CD4-positive, alpha-beta T cell treated with Interleukin-21 for 1 hour (primary cell): ENCODE measurements at regions not wholly inside any gene's neighbourhood (a gene's known extent, or its start where the extent isn't known, plus 50 kb on each side); places are given as distances from the start of the nearest gene placed in this dataset.

ENCODE experiments used
- DNase-seq: peaks from one replicate; pipeline ENCODE4 v3.0.0-alpha.2; 2020

- no peak for DNase-seq
Observed at GRCh38 chr11:37560346-37560745, 962.3 kb upstream of the RAG2 start.

DNA sequence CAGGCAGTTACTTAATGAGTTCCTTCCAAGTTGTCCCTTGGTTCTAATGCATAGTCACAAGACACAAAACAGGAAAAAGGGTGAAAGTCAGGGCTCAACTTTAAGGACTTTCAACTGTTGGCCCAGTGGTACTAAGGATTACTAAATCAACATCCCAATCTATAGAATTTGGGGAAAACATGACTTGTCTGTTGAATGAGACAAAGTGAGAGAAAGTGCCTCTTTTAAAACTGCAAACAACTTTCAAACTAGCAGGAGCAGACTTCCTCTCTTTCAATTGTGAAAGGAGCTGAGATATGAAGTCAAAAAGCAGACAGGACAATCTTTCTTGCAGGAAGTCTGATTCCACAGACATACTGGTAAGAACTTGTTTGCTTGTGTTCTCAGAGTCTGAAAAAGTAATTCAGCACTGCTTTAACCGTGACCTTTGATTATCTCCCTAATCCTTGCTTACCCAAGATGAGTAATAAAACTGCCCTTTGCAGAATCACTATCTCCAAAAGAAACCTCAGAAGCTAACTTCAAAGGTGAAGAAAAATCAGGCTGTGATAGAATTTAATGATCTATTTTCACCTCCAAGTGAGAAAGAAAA lies 960.7 kb upstream of the RAG2 start:
- no peak for DNase-seq

- no peak for DNase-seq
Observed at GRCh38 chr11:37557990-37558389, 960.0 kb upstream of the RAG2 start.

DNA sequence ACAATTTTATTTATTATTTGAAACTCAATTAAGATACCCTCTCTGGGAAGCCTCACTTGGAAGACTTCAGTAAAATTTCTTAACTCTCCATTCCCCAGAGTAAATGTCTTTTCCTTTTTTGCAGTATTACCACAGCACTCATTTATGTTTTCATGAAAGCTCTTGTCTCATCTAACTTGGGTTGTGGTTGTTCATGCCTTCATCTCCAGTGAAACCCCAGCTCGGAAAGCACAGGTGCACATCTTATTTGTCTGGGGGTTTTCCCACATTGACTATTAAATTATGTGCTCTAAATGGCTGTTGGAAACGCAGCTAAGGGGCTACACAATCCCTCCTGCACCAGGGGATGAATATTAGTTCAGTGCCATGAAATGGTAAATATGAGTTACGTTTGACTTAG lies 954.2 kb upstream of the RAG2 start:
- no peak for DNase-seq

DNA sequence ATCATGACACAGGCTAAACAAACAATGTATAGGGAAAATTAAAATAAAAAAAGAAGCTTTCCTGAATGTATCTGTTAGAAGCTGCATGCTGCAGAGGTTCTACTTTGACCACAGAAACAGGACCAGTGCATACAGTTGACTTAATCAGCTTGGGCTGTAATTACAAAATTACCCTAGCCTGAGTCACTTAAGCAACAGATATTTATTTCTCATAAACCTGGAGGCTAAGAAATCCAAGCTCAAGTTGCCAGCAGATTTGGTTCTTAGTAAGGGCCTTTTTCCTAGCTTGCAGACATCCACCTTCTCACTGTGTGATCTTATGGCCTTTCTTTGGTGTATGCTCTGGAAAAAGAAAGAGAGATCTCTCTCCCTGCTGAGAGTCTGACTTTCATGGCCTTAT lies 946.5 kb upstream of the RAG2 start:
- no peak for DNase-seq

DNA sequence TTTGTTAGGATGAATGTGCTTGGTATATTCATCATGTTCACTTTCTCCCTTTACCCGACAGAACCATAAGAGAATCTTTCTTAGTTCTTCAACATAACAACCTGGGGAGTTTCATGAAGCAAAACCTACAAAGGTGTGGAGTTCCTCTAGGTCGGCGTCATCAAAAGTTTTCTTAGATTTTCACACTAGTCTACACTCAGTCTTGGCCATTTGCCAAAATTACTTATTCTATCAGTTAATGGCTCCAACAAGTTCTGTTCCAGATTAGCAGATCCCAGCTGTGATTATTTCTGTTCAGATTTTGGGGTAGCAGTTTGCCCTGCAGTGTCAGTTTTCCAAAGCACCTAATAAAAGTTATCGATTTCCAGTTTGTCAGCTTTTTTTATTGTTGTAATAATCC lies 935.8 kb upstream of the RAG2 start:
- DNase-seq, result no peak

DNA sequence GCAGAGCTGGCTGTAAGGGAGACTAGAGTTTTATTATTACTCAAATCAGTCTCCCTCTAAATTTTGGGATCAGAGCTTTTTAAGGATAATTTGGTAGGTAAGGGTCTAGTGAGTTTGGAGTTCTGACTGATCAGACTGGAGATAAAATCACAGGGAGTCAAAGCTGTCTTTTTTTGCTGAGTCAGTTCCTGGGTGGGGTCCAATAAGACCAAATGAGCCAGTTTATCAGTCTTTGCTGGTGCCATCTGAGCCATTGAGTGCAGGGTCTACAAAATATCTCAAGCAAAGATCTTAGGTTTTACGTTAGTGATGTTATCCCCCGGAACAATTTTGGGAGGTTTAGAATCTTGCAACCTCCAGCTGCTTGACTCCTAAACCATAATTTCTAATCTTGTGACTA lies 935.1 kb upstream of the RAG2 start:
- DNase-seq, result no peak

DNA sequence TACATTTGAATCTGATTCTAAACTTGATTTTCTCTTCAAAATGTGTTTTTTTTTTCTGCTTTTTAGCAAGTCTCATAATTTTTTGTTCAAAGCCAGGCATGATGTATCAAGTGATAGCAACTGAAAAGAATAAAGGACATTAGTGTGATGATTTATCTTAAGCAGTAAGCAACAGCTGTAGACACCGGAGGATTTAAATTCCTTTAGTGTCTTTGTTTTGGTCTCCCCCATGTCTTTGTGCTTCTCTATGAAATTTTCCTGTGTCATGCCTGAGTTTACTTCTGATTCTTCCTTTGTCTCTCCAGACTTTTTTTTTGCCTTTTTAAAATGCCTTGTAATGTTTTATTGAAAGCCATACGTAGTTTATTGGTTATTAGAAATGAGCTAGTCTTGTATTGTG lies 934.2 kb upstream of the RAG2 start:
- no peak for DNase-seq

GRCh38 chr11:37527545-37527944 lies 929.5 kb upstream of the RAG2 start:
- DNase-seq, result no peak

DNA sequence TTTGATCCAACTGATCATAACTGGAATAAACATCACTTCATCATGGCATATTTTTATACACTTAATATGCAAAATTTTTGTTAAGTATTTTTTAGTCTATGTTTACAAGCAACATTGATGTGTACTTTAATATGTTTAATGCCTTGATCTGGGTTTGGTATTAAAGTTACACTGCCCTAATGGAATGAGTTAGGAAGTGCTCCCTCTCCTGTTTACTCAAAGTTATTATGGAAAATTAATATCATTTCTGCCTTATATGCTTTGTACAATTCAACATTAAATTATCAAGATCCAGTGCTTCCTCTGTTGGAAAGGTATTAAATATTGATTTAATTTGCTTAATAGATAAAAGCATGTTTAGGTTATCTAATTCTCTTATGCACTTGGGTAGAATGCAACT lies 927.3 kb upstream of the RAG2 start:
- DNase-seq, result no peak

- no peak for DNase-seq
Observed at GRCh38 chr11:37519781-37520180, 921.7 kb upstream of the RAG2 start.

GRCh38 chr11:37512156-37512780 lies 914.2 kb upstream of the RAG2 start:
- DNase-seq, result no peak

DNA sequence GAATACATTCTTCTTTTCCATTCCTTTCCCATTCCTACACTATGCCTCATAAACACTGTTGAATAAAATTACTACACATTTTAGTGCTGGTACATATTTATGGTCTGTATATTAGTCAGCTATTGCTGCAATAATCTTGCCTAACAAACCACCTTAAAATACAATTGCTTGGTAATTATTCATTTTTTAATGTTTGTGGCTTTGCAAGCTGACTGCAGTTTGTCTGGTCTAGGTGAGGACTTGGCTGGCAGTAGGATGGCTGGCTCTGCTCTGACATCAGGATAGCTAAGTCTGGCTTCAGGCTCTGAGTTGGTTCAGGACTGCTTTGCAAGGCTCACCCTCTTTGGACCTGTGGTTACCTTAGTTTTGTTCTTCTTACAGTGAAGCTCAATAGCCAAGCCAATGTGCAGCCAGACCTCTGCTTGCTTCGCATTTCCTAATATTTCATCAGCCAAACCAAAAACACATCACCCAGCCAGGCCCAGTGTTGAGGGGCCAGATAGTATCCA lies 913.4 kb upstream of the RAG2 start:
- no peak for DNase-seq

GRCh38 chr11:37509506-37509905 lies 911.5 kb upstream of the RAG2 start:
- DNase-seq, result no peak

- no peak for DNase-seq
Observed at GRCh38 chr11:37506531-37506930, 908.5 kb upstream of the RAG2 start.

GRCh38 chr11:37505406-37505805 lies 907.4 kb upstream of the RAG2 start:
- no peak for DNase-seq

GRCh38 chr11:37504921-37505320 lies 906.9 kb upstream of the RAG2 start:
- DNase-seq, result no peak

DNA sequence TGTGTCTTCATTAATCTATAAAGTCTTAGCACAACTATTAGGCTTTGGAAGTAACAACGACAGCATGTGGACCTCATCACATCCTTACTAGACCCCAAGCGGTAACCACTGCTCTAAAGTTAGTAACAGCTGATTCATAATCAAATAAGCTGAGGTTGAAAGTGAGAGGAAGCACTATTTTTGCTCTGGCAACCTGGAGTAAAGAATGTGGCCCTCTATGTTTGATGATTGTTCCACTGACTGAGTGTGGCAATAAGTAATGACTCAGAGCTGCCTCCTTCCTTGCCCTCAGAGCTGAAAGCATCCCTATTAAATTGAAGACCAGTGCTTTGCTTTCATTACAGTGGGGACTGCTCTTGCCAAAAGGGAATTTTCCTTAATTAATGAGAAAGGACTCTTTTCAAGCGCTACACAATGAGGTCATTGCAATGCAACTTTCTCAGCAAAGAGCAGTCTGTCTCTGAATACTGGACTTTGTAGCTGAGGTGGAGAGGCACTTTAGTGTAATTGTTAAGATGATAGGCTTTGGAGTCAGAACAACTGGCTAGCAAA lies 906.1 kb upstream of the RAG2 start:
- no peak for DNase-seq

DNA sequence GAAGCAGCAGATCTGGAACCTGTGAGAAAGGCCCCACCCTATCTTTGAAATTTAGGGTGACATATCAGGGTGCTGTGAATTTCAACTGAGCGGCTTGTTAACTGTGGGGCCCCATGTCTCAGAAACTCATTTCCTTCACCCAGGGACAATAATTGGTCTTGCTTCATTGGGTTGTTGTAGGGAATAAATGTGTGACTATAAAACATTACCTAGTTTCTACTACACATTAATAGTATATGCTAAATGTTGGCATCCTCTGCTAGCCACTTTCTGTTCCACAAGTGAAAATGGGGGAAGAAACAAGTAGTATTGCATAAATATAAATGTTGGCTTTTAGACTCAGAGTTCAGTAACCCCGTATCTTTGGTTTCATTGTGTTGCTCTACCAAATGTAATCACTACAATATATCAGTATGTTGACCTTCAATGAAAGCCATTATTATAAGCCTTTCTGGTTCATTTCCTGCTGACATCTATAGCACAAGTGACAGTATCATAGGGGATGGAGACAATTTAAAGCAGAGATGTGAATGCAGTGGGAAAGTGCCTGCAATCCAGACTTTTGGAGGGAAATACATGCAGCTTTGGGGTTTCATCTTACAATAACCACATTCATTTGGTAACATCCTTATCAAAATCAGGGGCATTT lies 905.5 kb upstream of the RAG2 start:
- no peak for DNase-seq

GRCh38 chr11:37502202-37502601 lies 904.2 kb upstream of the RAG2 start:
- DNase-seq, result no peak

GRCh38 chr11:37500425-37500824 lies 902.4 kb upstream of the RAG2 start:
- no peak for DNase-seq

DNA sequence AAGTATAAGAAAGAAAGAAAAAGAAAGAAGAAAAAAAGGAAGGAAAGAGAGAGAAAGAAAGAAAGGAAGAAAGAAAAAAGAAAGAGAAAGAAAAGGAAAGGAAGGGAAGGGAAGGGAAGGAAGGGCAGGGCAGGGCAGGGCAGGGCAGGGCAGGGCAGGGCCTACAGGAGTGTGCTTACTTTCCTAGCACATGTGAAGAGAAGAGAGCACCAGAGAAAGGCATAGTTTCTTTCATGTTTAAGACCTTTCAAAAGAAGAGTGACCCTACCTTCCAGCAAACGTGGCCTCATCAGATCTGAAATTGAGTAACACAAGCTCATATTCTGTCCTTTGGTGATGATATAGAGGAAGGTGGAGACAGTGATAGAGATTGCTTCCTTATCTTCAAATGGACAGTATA lies 899.3 kb upstream of the RAG2 start:
- no peak for DNase-seq

GRCh38 chr11:37496201-37496600 lies 898.2 kb upstream of the RAG2 start:
- no peak for DNase-seq

- DNase-seq, result no peak
Observed at GRCh38 chr11:37484298-37484697, 886.3 kb upstream of the RAG2 start.
